Ramos (cell line): ENCODE measurements at regions not wholly inside any gene's neighbourhood (a gene's known extent, or its start where the extent isn't known, plus 50 kb on each side); places are given as distances from the start of the nearest gene placed in this dataset.

Experiments used
- in situ Hi-C: fragments of 300-500 bp; cut with MboI; formaldehyde crosslinking; loops from one replicate; pipeline ENCODE4 v1.14.3; 2022; ENCODE audit warnings: low sequenced_read_pairs; ENCODE audit not compliant: unreplicated experiment

GRCh38 chr18:30578707-30579106 is 463.8 kb downstream of the DSC3 start:
- in situ Hi-C loops = no loop called here

GRCh38 chr18:30572214-30572613 is 470.3 kb downstream of the DSC3 start:
- in situ Hi-C loops = no loop called here

- in situ Hi-C loops = no loop called here
These were observed 474.2 kb downstream of the DSC3 start for GRCh38 chr18:30568333-30568732.

GRCh38 chr18:30566877-30567276 is 475.7 kb downstream of the DSC3 start:
- in situ Hi-C loops = no loop called here

GRCh38 chr18:30562231-30562630 is 480.3 kb downstream of the DSC3 start:
- in situ Hi-C loops = no loop called here

- in situ Hi-C loops = no loop called here
These were observed 486.4 kb downstream of the DSC3 start for GRCh38 chr18:30556112-30556511.

GRCh38 chr18:30545393-30545792 is 497.1 kb downstream of the DSC3 start:
- in situ Hi-C loops = no loop called here

- in situ Hi-C loops = no loop called here
These were observed 498.4 kb downstream of the DSC3 start for GRCh38 chr18:30544141-30544540.

GRCh38 chr18:30533716-30534115 is 508.8 kb downstream of the DSC3 start:
- in situ Hi-C loops = no loop called here

GRCh38 chr18:30527917-30528316 is 514.6 kb downstream of the DSC3 start:
- in situ Hi-C loops = no loop called here

GRCh38 chr18:30527226-30527625 is 515.3 kb downstream of the DSC3 start:
- in situ Hi-C loops = no loop called here

- in situ Hi-C loops = no loop called here
These were observed 520.1 kb downstream of the DSC3 start for GRCh38 chr18:30522288-30522929.

- in situ Hi-C loops = no loop called here
These were observed 528.5 kb downstream of the DSC3 start for GRCh38 chr18:30514059-30514458.

GRCh38 chr18:30512872-30513271 is 529.7 kb downstream of the DSC3 start:
- in situ Hi-C loops = no loop called here

- in situ Hi-C loops = no loop called here
These were observed 531.7 kb downstream of the DSC3 start for GRCh38 chr18:30510882-30511281.

- in situ Hi-C loops = no loop called here
These were observed 540.9 kb downstream of the DSC3 start for GRCh38 chr18:30501594-30501993.

- in situ Hi-C loops = no loop called here
These were observed 542.1 kb downstream of the DSC3 start for GRCh38 chr18:30500240-30500945.

- in situ Hi-C loops = no loop called here
These were observed 542.8 kb downstream of the DSC3 start for GRCh38 chr18:30499721-30500120.

GRCh38 chr18:30492552-30493129 is 549.9 kb downstream of the DSC3 start:
- in situ Hi-C loops = no loop called here

GRCh38 chr18:30491815-30492551 is 550.6 kb downstream of the DSC3 start:
- in situ Hi-C loops = no loop called here
